Breast epithelium (tissue), 4 donors: ENCODE measurements at regions not wholly inside any gene's neighbourhood (a gene's known extent, or its start where the extent isn't known, plus 50 kb on each side); places are given as distances from the start of the nearest gene placed in this dataset.

Experiments used
- DNase-seq, 2 donors: peaks; one replicate each; pipeline ENCODE4 v3.0.0-alpha.2; 2019; ENCODE audit warnings: low spot score in 2 of 2
- H3K27ac ChIP-seq, 2 donors: fragments of 200-600 bp; sonication (generic) in 1 of 2; one replicate each; pipeline ENCODE4 v1.5.1; 2016 to 2019; ENCODE audit warnings: mild to moderate bottlenecking in 1 of 2
- H3K27me3 ChIP-seq, 2 donors: fragments of 200-600 bp; sonication (generic) in 1 of 2; one replicate each; pipeline versions ENCODE4 v1.5.1 to v1.6.0; 2017 to 2019; ENCODE audit warnings: control low read depth in 1 of 2, mild to moderate bottlenecking in 1 of 2
- H3K36me3 ChIP-seq: fragments of 200-600 bp; one replicate; pipeline ENCODE4 v1.5.1; 2019
- H3K4me1 ChIP-seq, 2 donors: fragments of 200-600 bp; sonication (generic); one replicate each; pipeline ENCODE4 v1.5.1; 2016 to 2019; ENCODE audit warnings: control low read depth in 1 of 2
- H3K4me3 ChIP-seq, 3 donors: fragments of 200-600 bp; sonication (generic); 1 replicate in 2 of 3; 2 replicates in 1 of 3; pipeline ENCODE4 v1.5.1; 2016 to 2019; ENCODE audit warnings: mild to moderate bottlenecking in 3 of 3, moderate library complexity in 2 of 3
- H3K9me3 ChIP-seq, 2 donors: fragments of 200-600 bp; sonication (generic) in 1 of 2; one replicate each; pipeline ENCODE4 v1.5.1; 2016 to 2019; ENCODE audit warnings: control low read depth in 1 of 2
- POLR2A ChIP-seq: fragments of 450-650 bp; IDR thresholded peaks from one replicate; pipeline ENCODE4 v1.6.1; 2016; ENCODE audit warnings: antibody characterized with exemption, mild to moderate bottlenecking, moderate library complexity
- POLR2AphosphoS5 ChIP-seq, 3 donors: sonication (generic); formaldehyde crosslinking; IDR thresholded peaks; one replicate each; pipeline ENCODE4 v1.6.1; 2017; ENCODE audit warnings: antibody characterized with exemption in 3 of 3
- intact Hi-C: fragments of 100-400 bp; cut with DNase I; formaldehyde crosslinking; loops from one replicate; pipeline ENCODE4 v1.15.1; 2023; ENCODE audit warnings: low total_unique reads
- TF ChIP-seq, protein P1 (sequence below), 3 donors: fragments of 450-650 bp; IDR thresholded peaks; one replicate each; pipeline ENCODE4 v1.5.1; 2016 to 2017; ENCODE audit warnings: antibody characterized with exemption in 3 of 3, mild to moderate bottlenecking in 3 of 3, moderate library complexity in 3 of 3

DNA sequence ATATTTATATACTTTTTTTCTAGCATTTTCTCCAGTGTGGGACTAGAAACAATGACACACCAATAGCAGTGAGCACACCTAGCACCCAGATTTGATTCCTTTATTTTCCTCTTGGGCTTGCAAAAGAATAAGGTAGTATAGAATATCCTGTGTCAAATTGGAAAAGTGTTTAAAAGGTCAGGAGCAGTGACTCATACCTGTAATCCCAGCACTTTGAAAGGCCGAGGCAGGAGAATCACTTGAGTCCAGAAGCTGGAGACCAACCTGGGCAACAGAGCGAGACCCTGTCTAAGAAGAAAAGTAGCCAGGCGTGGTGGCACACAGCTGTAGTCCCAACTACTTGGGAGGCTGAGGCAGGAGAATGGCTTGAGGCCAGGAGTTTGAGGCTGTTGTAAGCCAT is 53.8 kb upstream of the SGPP1 start:
- H3K27ac ChIP-seq: no peak overlapping the region
- no peaks in the 10 kb centered on the region for H3K27me3 ChIP-seq
- DNase-seq: no peak
- intact Hi-C loops: no loop called here
- H3K36me3 ChIP-seq: no peaks in the 10 kb centered on the region
- H3K9me3 ChIP-seq: no peaks in the 10 kb centered on the region
- TF ChIP-seq POLR2AphosphoS5 (IDR thresholded peaks at IDR 0.05): no peak
- TF ChIP-seq, protein P1, sequence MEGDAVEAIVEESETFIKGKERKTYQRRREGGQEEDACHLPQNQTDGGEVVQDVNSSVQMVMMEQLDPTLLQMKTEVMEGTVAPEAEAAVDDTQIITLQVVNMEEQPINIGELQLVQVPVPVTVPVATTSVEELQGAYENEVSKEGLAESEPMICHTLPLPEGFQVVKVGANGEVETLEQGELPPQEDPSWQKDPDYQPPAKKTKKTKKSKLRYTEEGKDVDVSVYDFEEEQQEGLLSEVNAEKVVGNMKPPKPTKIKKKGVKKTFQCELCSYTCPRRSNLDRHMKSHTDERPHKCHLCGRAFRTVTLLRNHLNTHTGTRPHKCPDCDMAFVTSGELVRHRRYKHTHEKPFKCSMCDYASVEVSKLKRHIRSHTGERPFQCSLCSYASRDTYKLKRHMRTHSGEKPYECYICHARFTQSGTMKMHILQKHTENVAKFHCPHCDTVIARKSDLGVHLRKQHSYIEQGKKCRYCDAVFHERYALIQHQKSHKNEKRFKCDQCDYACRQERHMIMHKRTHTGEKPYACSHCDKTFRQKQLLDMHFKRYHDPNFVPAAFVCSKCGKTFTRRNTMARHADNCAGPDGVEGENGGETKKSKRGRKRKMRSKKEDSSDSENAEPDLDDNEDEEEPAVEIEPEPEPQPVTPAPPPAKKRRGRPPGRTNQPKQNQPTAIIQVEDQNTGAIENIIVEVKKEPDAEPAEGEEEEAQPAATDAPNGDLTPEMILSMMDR (IDR thresholded peaks at IDR 0.05): no peak
- TF ChIP-seq POLR2A: no peak
- no peak overlapping the region for H3K4me3 ChIP-seq
- no peaks in the 10 kb centered on the region for H3K4me1 ChIP-seq

- intact Hi-C loops: no loop called here
- Histone ChIP-seq H3K27ac (no peak overlapping the region), H3K36me3 (no peaks in the 10 kb centered on the region), H3K4me1 (no peaks in the 10 kb centered on the region), H3K4me3 (no peak overlapping the region), H3K27me3 (no peaks in the 10 kb centered on the region), H3K9me3 (no peaks in the 10 kb centered on the region)
- no peak for DNase-seq
- no peak for TF ChIP-seq POLR2AphosphoS5 (IDR thresholded peaks at IDR 0.05)
- TF ChIP-seq, protein P1 (IDR thresholded peaks at IDR 0.05): no peak
- TF ChIP-seq POLR2A: no peak
Measured at GRCh38 chr14:63782683-63783389, 55.0 kb upstream of the SGPP1 start.

- intact Hi-C loops: no loop called here
- no peak overlapping the region for H3K27ac ChIP-seq
- no peaks in the 10 kb centered on the region for H3K36me3 ChIP-seq
- DNase-seq: no peak
- TF ChIP-seq POLR2AphosphoS5 (IDR thresholded peaks at IDR 0.05): no peak
- TF ChIP-seq, protein P1 (IDR thresholded peaks at IDR 0.05): no peak
- TF ChIP-seq POLR2A: no peak
- no peaks in the 10 kb centered on the region for H3K4me1 ChIP-seq
- H3K9me3 ChIP-seq: no peaks in the 10 kb centered on the region
- no peak overlapping the region for H3K4me3 ChIP-seq
- H3K27me3 ChIP-seq: no peaks in the 10 kb centered on the region
Measured at GRCh38 chr14:63788011-63788933, 60.4 kb upstream of the SGPP1 start.

DNA sequence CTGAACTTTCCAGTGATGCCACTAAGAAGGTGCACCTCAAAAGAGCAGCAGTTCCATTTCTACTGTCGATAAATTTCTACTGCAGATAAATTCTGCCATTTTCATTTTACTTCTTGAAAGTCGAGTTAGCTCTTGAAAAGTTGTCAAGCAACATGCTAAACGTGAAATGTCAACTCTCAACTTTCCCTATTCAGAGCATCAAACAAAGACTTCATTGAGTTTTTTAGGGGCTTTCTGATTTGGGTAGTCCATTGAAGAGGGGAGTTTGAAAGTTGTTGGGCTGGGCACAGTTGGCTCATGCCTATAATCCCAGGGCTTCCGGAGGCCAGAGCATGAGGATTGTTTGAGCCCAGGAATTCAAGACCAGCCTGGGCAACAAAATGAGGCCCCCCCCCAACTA is 59.4 kb upstream of the SYNE2 start:
- intact Hi-C loops: no loop called here
- Histone ChIP-seq H3K4me1 (no peaks in the 10 kb centered on the region), H3K9me3 (no peaks in the 10 kb centered on the region), H3K4me3 (no peak overlapping the region), H3K27me3 (no peaks in the 10 kb centered on the region), H3K36me3 (no peaks in the 10 kb centered on the region), H3K27ac (no peak overlapping the region)
- TF ChIP-seq, protein P1 (IDR thresholded peaks at IDR 0.05): no peak
- TF ChIP-seq POLR2AphosphoS5 (IDR thresholded peaks at IDR 0.05) (no peak), POLR2A (no peak)
- DNase-seq: no peak

- intact Hi-C loops: no loop called here
- H3K27ac ChIP-seq: no peak overlapping the region
- TF ChIP-seq POLR2A (no peak), POLR2AphosphoS5 (IDR thresholded peaks at IDR 0.05) (no peak)
- TF ChIP-seq, protein P1 (IDR thresholded peaks at IDR 0.05): no peak
Measured at GRCh38 chr14:63795532-63795931, 57.3 kb upstream of the SYNE2 start.

More at GRCh38 chr14:63795532-63795931, 57.3 kb upstream of the SYNE2 start:
- Histone ChIP-seq H3K27me3 (no peaks in the 10 kb centered on the region), H3K4me1 (no peaks in the 10 kb centered on the region), H3K9me3 (no peaks in the 10 kb centered on the region), H3K36me3 (no peaks in the 10 kb centered on the region), H3K4me3 (no peak overlapping the region)
- no peak for DNase-seq
